NCI-H2107 treated with DMSO at 0.1 percent for 48 hours (cell line): ENCODE measurements at regions not wholly inside any gene's neighbourhood (a gene's known extent, or its start where the extent isn't known, plus 50 kb on each side); places are given as distances from the start of the nearest gene placed in this dataset.
"Not testable (repeated sequence)": the region's sequence is repeated elsewhere in the genome, so short reads cannot be mapped to it uniquely, and the experiment has no call there.

ENCODE experiments used
- DNase-seq: peaks from one replicate; lab custom pipeline; 2025; ENCODE audit not compliant: unreplicated experiment; lab: John Stamatoyannopoulos, UW

DNA sequence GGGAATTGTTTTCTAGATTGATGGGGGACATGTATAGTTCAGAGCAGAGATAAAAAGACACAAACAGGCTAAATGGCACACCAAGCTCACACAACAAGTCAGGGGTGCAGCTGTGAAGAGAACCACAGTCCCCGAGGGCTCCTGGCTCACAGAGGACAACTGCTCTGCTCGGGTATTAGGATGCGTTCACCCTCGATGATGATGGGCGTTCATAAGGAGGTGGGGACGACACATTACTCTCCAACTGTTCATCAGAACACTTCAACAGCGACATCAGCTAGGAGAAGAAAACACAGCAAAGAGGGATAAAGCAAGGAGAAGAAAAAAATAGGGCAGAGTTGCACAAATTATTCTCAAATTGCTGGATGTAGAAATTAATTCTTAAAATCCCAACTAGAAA lies 174.8 kb upstream of the RREB1 start:
- DNase-seq, result no peak

DNA sequence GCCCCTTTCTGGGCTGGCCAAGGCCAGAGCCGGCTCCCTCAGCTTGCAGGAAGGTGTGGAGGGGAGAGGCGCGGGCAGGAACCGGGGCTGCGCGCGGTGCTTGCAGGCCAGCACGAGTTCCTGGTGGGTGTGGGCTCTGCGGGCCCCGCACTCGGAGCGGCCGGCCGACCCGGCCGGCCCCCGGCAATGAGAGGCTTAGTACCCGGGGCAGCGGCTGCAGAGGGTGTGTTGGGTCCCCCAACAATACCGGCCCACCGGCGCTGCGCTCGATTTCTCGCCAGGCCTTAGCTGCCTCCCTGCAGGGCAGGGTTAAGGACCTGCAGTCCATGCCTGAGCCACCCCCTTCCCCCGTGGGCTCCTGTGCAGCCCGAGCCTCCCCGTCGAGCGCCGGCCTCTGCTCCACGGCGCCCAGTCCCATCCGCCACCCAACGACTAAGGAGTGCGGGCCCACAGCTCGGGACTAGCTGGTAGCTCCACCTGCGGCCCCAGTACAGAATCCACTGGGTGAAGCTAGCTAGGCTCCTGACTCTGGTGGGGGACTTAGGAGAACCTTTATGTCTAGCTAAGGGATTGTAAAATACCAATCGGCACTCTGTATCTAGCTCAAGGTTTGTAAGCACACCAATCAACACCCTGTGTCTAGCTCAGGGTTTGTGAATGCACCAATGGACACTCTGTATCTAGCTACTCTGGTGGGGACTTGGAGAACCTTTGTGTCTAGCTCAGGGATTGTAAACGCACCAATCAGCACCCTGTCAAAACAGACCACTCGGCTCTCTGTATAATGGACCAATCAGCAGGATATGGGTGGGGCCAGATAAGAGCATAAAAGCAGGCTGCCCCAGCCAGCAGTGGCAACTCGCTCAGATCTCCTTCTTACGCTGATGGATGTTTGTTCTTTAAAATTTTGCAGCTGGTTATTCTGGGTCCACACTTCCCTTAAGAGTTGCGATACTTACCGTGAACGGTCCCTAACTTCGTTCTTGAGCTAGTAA lies 167.4 kb upstream of the RREB1 start:
- no peak for DNase-seq

DNA sequence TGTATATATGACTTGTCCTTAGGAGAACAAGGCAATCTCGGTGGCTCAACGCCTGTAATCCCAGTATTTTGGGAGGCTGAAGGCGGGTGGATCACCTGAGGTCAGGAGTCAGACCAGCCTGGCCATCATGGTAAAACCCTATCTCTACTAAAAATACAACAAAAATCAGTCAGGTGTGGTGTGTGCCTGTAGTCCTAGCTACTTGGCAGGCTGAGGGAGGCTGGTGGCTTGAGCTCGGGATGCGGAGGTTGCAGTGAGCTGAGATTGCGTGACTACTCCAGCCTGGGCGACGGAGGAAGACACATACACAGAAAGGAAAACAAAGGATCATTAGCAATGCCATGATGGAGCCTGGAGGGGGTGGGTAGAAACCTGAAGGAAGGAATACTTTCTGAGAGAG lies 166.6 kb upstream of the RREB1 start:
- no peak for DNase-seq

DNA sequence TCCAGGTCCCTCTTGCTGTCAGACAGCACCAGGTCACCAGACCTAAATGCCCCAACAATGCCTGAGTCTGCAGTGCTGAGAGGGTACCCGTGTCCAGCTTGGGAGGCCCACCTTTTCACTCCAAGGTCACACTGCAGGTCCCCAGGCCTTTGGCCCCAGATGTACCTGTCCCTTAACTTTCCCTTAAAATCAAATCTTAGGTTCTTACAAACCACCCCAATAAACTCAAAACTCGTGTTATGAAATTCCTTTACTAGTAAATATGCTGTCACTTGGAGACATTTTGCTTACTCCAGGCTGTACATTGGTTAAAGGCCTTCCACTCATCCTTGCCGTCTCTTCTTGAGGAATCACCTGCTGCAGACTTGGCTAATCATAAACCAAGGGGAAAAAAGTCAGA lies 165.7 kb upstream of the RREB1 start:
- DNase-seq, result no peak

DNA sequence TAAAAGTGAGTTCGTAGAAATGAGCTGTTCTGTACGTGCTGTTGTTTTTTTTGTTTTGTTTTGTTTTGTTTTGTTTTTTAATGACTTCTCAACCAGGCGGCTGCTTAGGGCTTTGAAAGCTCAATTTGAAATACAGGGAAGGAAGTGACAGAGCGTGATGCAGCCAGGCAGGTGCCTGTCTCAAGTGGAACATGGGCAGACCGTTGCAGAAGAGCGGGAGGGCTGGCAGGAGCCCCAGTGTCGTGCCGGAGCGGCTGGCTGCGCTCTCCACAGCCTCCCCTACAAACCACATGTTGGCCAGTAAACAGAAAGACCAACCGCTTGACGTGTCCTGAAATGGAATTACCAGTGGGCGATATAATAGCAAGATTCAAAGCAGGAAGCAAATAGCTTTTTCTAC lies 164.9 kb upstream of the RREB1 start:
- DNase-seq, result peak; percentile 78

GRCh38 chr6:6943421-6943820 lies 164.3 kb upstream of the RREB1 start:
- no peak for DNase-seq

DNA sequence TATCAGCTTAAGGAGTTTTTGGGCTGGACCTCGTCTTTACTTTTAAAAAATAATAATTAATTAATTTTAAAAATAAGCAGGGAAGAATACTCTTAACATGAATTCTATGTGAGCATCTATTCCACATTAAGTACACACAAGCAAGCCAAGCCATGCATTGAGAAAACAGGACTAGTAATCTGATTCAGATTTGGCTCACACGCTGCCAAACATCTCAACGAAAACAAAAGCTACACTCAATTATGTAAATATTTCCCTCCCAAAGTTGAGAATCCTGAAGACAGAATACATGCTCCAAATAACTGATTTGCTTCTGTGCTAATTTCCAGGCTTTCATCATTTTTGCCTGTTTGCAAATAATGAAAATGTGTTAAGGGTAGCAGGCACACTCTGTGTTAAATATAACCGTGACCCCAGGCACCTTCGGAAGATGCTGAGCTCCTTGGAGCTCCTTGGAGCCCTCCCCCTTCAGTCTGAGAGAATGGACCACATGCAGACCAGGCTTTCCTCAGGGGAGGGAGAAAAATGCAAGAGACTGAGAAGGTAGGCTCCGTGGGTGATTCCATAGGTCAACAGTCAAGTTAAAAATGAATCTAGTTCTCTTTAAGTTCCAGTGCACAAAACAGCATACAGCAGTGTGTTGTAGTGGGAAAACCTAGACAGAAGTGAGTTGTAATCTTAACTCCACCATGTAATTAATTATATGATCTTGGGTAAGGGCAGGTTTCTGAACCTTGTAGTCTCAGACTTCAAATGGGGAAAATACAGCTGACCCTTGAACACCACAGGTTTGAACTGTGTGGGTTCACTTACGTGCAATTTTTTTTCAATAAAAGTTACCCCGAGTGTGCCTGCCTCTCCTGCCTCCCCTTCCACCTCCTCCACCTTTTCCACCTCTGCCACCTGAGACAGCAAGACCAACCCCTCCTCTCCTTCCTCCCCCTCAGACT lies 161.3 kb upstream of the RREB1 start:
- DNase-seq, result no peak

- no peak for DNase-seq
These were observed 157.2 kb upstream of the RREB1 start for GRCh38 chr6:6950373-6951145.

DNA sequence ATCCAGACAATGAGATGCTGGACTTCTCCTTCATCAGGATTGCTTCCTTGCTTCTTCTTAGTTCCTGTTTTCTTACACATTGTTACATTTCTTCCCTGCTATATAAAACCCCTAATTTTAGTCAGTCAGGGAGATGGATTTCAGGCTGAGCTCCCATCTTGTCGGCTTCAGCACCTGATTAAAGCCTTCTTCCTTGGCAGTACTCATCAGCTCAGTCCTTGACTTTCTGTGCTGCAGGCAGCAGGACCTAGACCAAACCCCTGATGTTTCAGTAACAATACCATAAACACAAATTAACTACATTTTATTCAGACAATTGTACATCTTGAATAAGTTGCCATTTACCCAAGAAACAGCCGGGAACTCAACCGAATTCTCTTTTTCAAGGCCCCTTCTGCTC lies 156.4 kb upstream of the RREB1 start:
- no peak for DNase-seq

DNA sequence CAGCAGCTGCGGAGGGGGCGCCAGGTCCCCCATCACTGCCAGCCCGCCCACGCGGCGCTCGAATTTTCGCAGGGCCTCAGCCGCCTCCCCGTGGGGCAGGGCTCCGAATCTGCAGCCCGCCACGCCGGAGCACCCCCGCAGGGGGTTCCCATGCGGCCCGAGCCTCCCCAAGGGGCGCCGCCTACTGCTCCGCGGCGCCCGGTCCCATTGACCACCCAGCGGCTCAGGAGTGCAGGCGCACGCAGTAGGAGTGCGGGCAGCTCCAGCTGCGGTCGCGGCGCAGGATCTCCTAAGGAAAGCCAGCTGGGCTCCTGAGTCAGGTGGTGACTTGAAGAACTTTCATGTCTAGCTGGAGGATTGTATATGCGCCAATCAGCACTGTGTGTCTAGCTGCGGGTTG lies 155.3 kb upstream of the RREB1 start:
- DNase-seq, result no peak

DNA sequence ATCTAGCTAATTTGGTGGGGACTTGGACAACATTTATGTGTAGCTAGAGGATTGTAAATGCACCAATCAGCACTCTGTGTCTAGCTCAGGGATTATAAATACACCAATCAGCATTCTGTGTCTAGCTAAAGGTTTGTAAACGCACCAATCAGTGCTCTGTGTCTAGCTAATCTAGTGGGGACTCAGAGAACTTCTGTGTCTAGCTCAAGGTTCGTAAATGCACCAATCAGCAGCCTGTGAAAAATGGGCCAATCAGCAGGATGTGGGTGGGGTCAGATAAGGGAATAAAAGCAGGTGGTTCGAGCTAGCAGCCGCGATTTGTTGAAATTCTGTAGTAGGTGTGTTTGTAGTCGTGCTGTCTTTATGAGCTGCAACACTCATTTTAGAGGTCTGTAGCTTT lies 154.8 kb upstream of the RREB1 start:
- DNase-seq, result not testable (repeated sequence)

DNA sequence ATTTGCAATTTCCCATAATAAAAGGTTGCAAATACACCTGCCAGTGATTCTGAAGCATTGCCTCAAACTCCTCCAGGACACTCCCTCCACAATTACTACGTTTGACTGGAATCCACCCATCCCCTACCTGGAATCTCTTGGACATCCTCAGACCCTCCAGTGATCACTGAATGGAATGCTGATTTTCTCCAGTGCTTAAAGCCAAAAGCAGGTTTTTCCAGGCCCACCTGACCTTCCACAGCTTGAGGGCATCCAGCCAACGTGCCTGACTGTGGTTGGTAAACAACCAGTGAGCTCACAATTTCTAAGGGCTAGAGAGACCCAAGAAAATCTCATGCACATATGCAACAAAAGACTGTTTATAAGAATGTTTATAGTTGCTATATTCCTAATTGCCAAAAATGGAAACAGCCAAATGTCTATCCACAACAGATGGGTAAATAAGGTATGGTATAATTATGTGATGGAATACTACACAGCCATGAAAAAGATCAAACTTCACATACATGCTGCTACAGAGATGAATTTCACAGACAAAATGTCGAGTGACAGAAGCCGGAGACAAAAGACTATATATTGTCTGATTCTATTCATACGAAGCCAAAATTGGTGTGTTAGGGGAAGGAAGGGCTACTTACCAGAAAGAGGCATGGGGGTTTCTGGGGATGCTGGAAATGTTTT lies 147.1 kb upstream of the RREB1 start:
- no peak for DNase-seq

- DNase-seq, result no peak
These were observed 145.7 kb upstream of the RREB1 start for GRCh38 chr6:6962086-6962485.

- DNase-seq, result no peak
These were observed 145.1 kb upstream of the RREB1 start for GRCh38 chr6:6962699-6963098.

- DNase-seq, result not testable (repeated sequence)
These were observed 144.4 kb upstream of the RREB1 start for GRCh38 chr6:6963390-6963789.

GRCh38 chr6:6964675-6965074 lies 143.1 kb upstream of the RREB1 start:
- DNase-seq, result no peak

DNA sequence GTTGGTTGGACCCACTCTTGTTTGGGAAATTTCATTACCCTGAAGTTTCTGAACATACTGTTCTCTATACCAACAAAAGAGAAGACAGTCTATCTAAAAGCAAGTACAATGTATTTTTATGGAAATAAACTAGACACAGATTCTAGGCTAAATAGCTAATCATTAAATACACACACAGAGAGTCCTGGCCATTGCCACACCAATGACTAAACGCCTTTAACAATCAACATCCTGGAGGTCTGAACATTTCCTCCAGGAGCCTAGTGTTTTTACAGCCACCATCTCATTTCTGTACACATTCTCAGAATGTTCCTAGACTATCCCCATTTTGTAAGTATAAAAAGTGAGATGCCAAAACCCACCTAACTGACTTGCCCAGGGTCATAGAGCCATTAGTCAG lies 141.6 kb upstream of the RREB1 start:
- no peak for DNase-seq

GRCh38 chr6:6966569-6966968 lies 141.2 kb upstream of the RREB1 start:
- DNase-seq, result no peak

GRCh38 chr6:6968357-6968730 lies 139.4 kb upstream of the RREB1 start:
- DNase-seq, result no peak

DNA sequence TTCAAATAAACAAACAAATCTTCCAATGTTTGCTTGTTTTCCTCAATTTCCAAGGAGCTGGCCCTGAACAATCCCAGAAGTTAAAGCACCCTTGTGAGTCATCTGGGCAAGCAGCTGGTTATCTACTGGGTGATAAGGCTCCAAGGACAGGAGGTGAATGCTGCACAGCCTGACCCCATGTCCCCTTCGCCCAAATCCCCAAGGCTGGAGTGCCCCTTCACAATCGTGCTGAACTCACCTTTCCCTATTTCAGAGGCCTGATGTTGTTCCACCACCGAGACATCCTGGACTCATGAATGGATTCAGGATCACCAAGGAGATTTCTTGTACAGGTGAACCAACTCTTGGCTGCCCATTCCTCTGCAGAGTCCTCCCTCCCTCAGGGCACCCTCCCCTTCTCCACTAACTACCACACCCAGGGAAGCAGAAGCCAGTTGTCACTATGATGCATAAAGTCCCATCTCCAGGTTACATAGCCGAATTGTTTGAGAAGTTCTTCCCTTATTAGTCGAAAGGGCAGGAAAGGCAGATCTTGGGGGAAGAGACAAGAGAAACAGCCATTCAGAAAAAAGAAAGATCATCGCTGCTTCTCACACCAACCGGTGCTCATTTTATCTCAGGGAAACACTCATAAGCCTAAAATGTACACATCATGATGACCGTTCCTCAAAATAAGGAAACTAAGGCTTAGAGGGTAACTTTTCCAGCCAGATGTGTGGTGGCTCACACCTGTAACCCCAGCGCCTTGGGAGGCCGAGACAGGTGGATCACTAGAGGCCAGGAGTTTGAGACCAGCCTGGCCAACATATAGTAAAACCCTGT lies 138.8 kb upstream of the RREB1 start:
- DNase-seq, result no peak
